HEK293T (cell line): ENCODE measurements at regions not wholly inside any gene's neighbourhood (a gene's known extent, or its start where the extent isn't known, plus 50 kb on each side); places are given as distances from the start of the nearest gene placed in this dataset.

Source experiments
- ARNT ChIP-seq: fragments of 450-650 bp; IDR thresholded peaks from 2 replicates; pipeline ENCODE4 v1.6.1; 2017; ENCODE audit warnings: mild to moderate bottlenecking
- BHLHE40 ChIP-seq: fragments of 450-650 bp; IDR thresholded peaks from 2 replicates; pipeline ENCODE4 v1.6.1; 2016; ENCODE audit warnings: mild to moderate bottlenecking, moderate library complexity, borderline replicate concordance
- FOXA1 ChIP-seq: fragments of 450-650 bp; IDR thresholded peaks from 2 replicates; pipeline ENCODE4 v1.6.1; 2016; ENCODE audit warnings: mild to moderate bottlenecking
- FOXK2 ChIP-seq: fragments of 450-650 bp; IDR thresholded peaks from 2 replicates; pipeline ENCODE4 v1.6.1; 2016; ENCODE audit warnings: mild to moderate bottlenecking
- FOXM1 ChIP-seq: fragments of 450-650 bp; IDR thresholded peaks from 2 replicates; pipeline ENCODE4 v1.6.1; 2017; ENCODE audit warnings: mild to moderate bottlenecking, borderline replicate concordance
- HDGF ChIP-seq: fragments of 450-650 bp; IDR thresholded peaks from 2 replicates; pipeline ENCODE4 v1.6.1; 2017; ENCODE audit warnings: antibody characterized with exemption, borderline replicate concordance
- LEF1 ChIP-seq: fragments of 450-650 bp; IDR thresholded peaks from 2 replicates; pipeline ENCODE4 v1.6.1; 2017; ENCODE audit warnings: mild to moderate bottlenecking, borderline replicate concordance
- NFRKB ChIP-seq: fragments of 450-650 bp; IDR thresholded peaks from 2 replicates; pipeline ENCODE4 v1.6.1; 2016; ENCODE audit warnings: mild to moderate bottlenecking, moderate library complexity
- PKNOX1 ChIP-seq: fragments of 450-650 bp; IDR thresholded peaks from 2 replicates; pipeline ENCODE4 v1.6.1; 2016
- SP1 ChIP-seq: fragments of 450-650 bp; IDR thresholded peaks from 2 replicates; pipeline ENCODE4 v1.6.1; 2017
- SUZ12 ChIP-seq: fragments of 450-650 bp; IDR thresholded peaks from 2 replicates; pipeline ENCODE4 v1.6.1; 2016; ENCODE audit warnings: mild to moderate bottlenecking
- TARDBP ChIP-seq: fragments of 450-650 bp; IDR thresholded peaks from 2 replicates; pipeline ENCODE4 v1.6.1; 2016
- ZNF384 ChIP-seq: fragments of 450-650 bp; IDR thresholded peaks from 2 replicates; pipeline ENCODE4 v1.6.1; 2016

DNA sequence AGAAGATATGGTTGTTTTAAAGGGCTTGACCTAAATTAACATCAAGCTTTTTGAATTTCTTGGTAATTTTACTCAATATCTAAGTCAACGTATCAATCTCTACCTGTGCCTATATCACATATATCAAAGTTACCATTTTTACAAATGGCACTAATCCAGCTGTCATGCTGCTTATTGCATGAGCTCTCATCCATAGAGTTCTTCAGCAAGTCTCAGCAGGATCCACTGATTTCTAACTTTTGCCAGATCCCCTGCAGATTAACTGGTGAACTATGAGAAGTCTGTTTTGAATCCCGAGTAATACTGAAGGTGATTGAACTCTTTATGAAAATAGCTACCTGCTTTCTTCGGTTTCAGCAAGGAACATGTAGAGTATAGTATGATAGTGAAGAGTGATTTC lies 1239.8 kb upstream of the ACO1 start:
- TF ChIP-seq FOXA1 (no peak), FOXK2 (no peak), ARNT (no peak), NFRKB (no peak), HDGF (no peak), FOXM1 (no peak), TARDBP (no peak), SP1 (no peak), SUZ12 (no peak), BHLHE40 (no peak), ZNF384 (no peak), LEF1 (no peak), PKNOX1 (no peak)
